WI38 (cell line): ENCODE measurements at regions not wholly inside any gene's neighbourhood (a gene's known extent, or its start where the extent isn't known, plus 50 kb on each side); places are given as distances from the start of the nearest gene placed in this dataset.

Source experiments
- H3K4me3 ChIP-seq: 2 replicates; pipeline ENCODE4 v1.5.1; 2011; ENCODE audit warnings: low read depth, mild to moderate bottlenecking, control low read depth, low read length
- TF ChIP-seq, protein P1 (sequence below): IDR thresholded peaks from 2 replicates; pipeline ENCODE4 v1.5.1; 2012; ENCODE audit warnings: low read depth, mild to moderate bottlenecking, control low read depth, low read length

DNA sequence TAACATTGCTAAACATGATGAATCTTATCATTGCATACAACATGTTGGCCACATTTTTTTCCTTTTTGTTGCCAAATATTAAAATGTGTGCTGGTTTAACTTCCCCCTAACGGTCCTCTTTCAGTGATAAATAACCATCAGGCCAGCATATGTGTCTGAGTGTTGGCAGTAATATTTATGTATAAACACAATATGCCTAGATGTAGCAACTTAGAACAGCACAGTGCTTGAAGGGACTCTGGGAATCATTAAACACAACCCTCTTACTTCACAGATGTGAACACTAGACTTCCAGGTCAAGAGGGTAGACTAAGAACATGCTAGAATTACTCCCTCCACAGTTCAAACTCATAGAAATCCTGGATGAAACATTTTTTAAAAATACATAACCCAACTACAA is 581.8 kb downstream of the PLPP3 start:
- H3K4me3 ChIP-seq = no peak overlapping the region
- TF ChIP-seq, protein P1, sequence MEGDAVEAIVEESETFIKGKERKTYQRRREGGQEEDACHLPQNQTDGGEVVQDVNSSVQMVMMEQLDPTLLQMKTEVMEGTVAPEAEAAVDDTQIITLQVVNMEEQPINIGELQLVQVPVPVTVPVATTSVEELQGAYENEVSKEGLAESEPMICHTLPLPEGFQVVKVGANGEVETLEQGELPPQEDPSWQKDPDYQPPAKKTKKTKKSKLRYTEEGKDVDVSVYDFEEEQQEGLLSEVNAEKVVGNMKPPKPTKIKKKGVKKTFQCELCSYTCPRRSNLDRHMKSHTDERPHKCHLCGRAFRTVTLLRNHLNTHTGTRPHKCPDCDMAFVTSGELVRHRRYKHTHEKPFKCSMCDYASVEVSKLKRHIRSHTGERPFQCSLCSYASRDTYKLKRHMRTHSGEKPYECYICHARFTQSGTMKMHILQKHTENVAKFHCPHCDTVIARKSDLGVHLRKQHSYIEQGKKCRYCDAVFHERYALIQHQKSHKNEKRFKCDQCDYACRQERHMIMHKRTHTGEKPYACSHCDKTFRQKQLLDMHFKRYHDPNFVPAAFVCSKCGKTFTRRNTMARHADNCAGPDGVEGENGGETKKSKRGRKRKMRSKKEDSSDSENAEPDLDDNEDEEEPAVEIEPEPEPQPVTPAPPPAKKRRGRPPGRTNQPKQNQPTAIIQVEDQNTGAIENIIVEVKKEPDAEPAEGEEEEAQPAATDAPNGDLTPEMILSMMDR = no peak

GRCh38 chr1:55993646-55994318 is 585.6 kb downstream of the PLPP3 start:
- H3K4me3 ChIP-seq = no peak overlapping the region
- TF ChIP-seq, protein P1 = no peak

GRCh38 chr1:55990007-55990406 is 589.4 kb downstream of the PLPP3 start:
- TF ChIP-seq, protein P1 = no peak
- no peak overlapping the region for H3K4me3 ChIP-seq

- no peak overlapping the region for H3K4me3 ChIP-seq
- TF ChIP-seq, protein P1 = no peak
Observed at GRCh38 chr1:55988963-55989452, 590.4 kb downstream of the PLPP3 start.

DNA sequence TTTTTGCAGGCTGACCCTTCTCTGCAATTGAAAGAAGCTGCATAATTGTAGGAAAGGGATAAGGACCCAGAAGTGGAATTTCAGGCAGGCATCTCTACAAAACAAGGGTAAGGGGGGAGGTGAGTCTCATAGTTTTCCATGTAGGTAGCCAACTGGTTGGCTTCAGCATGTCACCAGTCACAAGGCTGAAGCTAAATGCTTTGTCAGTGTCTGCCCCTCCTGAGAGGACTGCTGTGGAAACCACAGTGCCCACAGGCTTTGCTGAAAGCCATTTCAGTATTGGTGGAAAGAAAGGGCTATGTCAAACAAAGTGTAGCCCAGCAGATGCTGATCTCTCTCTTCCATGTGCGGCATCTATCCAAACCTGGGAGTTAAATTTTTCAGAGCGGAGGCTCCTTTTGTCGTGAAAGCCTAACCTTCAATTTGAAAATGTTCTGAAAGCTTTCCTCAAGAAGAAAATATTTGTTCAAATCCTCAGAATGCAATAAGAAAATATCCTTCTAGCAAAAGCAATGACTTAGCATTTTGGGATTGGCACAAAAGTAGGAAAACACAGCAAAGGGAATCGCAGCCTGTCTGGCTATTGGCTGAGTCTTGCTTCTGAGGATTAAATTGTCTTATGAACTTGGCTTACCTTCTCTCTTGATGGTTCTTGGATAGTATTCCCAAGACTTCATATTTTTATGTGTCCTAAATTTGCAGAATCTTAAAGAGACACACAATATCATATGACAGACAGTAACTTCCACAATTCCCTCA is 591.7 kb downstream of the PLPP3 start:
- H3K4me3 ChIP-seq = no peak overlapping the region
- TF ChIP-seq, protein P1 = no peak

GRCh38 chr1:55986003-55986402 is 593.4 kb downstream of the PLPP3 start:
- TF ChIP-seq, protein P1 = no peak
- H3K4me3 ChIP-seq = no peak overlapping the region
